ENCODE measurements at regions not wholly inside any gene's neighbourhood (a gene's known extent, or its start where the extent isn't known, plus 50 kb on each side); places are given as distances from the start of the nearest gene placed in this dataset.

GRCh38 chr15:93282808-93283207 is 193.8 kb upstream of the RGMA start (continued):
- TF ChIP-seq CHD7 (IDR thresholded peaks at IDR 0.05; ENCODE audit: insufficient replicate concordance, low read length) (no peak), SIX5 (IDR thresholded peaks at IDR 0.05; ENCODE audit: low read depth, low read length) (no peak), SP1 (IDR thresholded peaks at IDR 0.05; ENCODE audit: low read depth, low read length) (no peak), CBX8 (IDR thresholded peaks at IDR 0.05; ENCODE audit: borderline replicate concordance, low read depth, low read length) (no peak), MAX (IDR thresholded peaks at IDR 0.05) (no peak), ATF3 (IDR thresholded peaks at IDR 0.05; ENCODE audit: insufficient read depth, low read depth, low read length) (no peak), POLR2AphosphoS5 (IDR thresholded peaks at IDR 0.05; ENCODE audit: low read depth, low read length) (no peak)
- TF ChIP-seq, protein P1, sequence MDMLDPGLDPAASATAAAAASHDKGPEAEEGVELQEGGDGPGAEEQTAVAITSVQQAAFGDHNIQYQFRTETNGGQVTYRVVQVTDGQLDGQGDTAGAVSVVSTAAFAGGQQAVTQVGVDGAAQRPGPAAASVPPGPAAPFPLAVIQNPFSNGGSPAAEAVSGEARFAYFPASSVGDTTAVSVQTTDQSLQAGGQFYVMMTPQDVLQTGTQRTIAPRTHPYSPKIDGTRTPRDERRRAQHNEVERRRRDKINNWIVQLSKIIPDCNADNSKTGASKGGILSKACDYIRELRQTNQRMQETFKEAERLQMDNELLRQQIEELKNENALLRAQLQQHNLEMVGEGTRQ (IDR thresholded peaks at IDR 0.05; ENCODE audit: low read length), result no peak

All from H1 (cell line).